H9 (cell line): ENCODE measurements at regions not wholly inside any gene's neighbourhood (a gene's known extent, or its start where the extent isn't known, plus 50 kb on each side); places are given as distances from the start of the nearest gene placed in this dataset.

ENCODE experiments used
- DNase-seq: peaks from one replicate; pipeline ENCODE4 v3.0.0-alpha.2; 2017
- H2AFZ ChIP-seq: one replicate; pipeline ENCODE4 v1.6.1; 2013; ENCODE audit warnings: mild to moderate bottlenecking, low read length, control low read depth, moderate library complexity
- H2AK5ac ChIP-seq: 2 replicates; pipeline ENCODE4 v1.6.1; 2013; ENCODE audit warnings: low read length, control low read depth, mixed read lengths; ENCODE audit not compliant: insufficient read length
- H2BK120ac ChIP-seq: one replicate; pipeline ENCODE4 v1.6.1; 2013; ENCODE audit warnings: low read depth, mild to moderate bottlenecking, low read length, control low read depth, inconsistent platforms; ENCODE audit not compliant: poor library complexity, severe bottlenecking
- H2BK12ac ChIP-seq: 2 replicates; pipeline ENCODE4 v1.6.1; 2013; ENCODE audit warnings: low read length, control low read depth, mixed read lengths, low read depth; ENCODE audit not compliant: insufficient read length
- H2BK15ac ChIP-seq: 2 replicates; pipeline ENCODE4 v1.6.1; 2013; ENCODE audit warnings: low read depth, low read length, control low read depth
- H2BK20ac ChIP-seq: one replicate; pipeline ENCODE4 v1.6.1; 2013; ENCODE audit warnings: low read depth, mild to moderate bottlenecking, low read length, control low read depth, inconsistent platforms; ENCODE audit not compliant: poor library complexity, severe bottlenecking
- H2BK5ac ChIP-seq: 2 replicates; pipeline ENCODE4 v1.6.1; 2013; ENCODE audit warnings: low read length, control low read depth, mixed read lengths; ENCODE audit not compliant: insufficient read length
- H3K14ac ChIP-seq: 2 replicates; pipeline ENCODE4 v1.6.1; 2013; ENCODE audit warnings: low read length, control low read depth; ENCODE audit not compliant: insufficient read depth
- H3K18ac ChIP-seq: 2 replicates; pipeline ENCODE4 v1.6.1; 2013; ENCODE audit warnings: low read depth, mild to moderate bottlenecking, mixed read lengths, low read length, control low read depth; ENCODE audit not compliant: insufficient read length
- H3K23ac ChIP-seq: 2 replicates; pipeline ENCODE4 v1.6.1; 2013; ENCODE audit warnings: low read length, control low read depth, mixed read lengths, low read depth; ENCODE audit not compliant: insufficient read length
- H3K23me2 ChIP-seq: 2 replicates; pipeline ENCODE4 v1.6.1; 2013; ENCODE audit warnings: low read depth, mild to moderate bottlenecking, mixed read lengths, low read length, control low read depth; ENCODE audit not compliant: insufficient read length, poor library complexity, severe bottlenecking
- H3K27ac ChIP-seq: 2 replicates; pipeline ENCODE4 v1.5.1; 2013; ENCODE audit warnings: low read length, control low read depth, mixed read lengths, low read depth; ENCODE audit not compliant: insufficient read length
- H3K27me3 ChIP-seq: 2 replicates; pipeline ENCODE4 v1.6.1; 2013; ENCODE audit warnings: low read length, control low read depth, inconsistent platforms; ENCODE audit not compliant: insufficient read depth
- H3K4ac ChIP-seq: 2 replicates; pipeline ENCODE4 v1.6.1; 2013; ENCODE audit warnings: low read depth, mild to moderate bottlenecking, control low read depth, inconsistent platforms, low read length, moderate library complexity
- H3K4me1 ChIP-seq: 2 replicates; pipeline ENCODE4 v1.6.1; 2013; ENCODE audit warnings: low read length, control low read depth, inconsistent platforms; ENCODE audit not compliant: insufficient read depth
- H3K4me2 ChIP-seq: 2 replicates; pipeline ENCODE4 v1.6.1; 2013; ENCODE audit warnings: low read length, control low read depth, mixed read lengths; ENCODE audit not compliant: insufficient read length, insufficient read depth
- H3K56ac ChIP-seq: 2 replicates; pipeline ENCODE4 v1.6.1; 2013; ENCODE audit warnings: low read depth, mild to moderate bottlenecking, mixed read lengths, low read length, control low read depth; ENCODE audit not compliant: insufficient read length
- H3K79me1 ChIP-seq: 2 replicates; pipeline ENCODE4 v1.6.1; 2013; ENCODE audit warnings: low read depth, mild to moderate bottlenecking, moderate library complexity, low read length, control low read depth, inconsistent platforms; ENCODE audit not compliant: insufficient read depth, poor library complexity, severe bottlenecking
- H3K79me2 ChIP-seq: 2 replicates; pipeline ENCODE4 v1.6.1; 2013; ENCODE audit warnings: low read length, control low read depth, inconsistent platforms; ENCODE audit not compliant: insufficient read depth
- H3K9ac ChIP-seq: 2 replicates; pipeline ENCODE4 v1.6.1; 2013; ENCODE audit warnings: low read length, control low read depth, mixed read lengths; ENCODE audit not compliant: insufficient read length; ENCODE audit errors: extremely low read depth
- H3K9me3 ChIP-seq: one replicate; pipeline ENCODE4 v1.6.1; 2013; ENCODE audit warnings: low read depth, low read length, inconsistent platforms; ENCODE audit not compliant: control insufficient read depth
- H3T11ph ChIP-seq: one replicate; pipeline ENCODE4 v1.6.1; 2013; ENCODE audit warnings: mild to moderate bottlenecking, low read length, control low read depth, inconsistent platforms
- H4K20me1 ChIP-seq: one replicate; pipeline ENCODE4 v1.6.1; 2013; ENCODE audit not compliant: control insufficient read depth, insufficient read length, insufficient read depth
- H4K5ac ChIP-seq: 2 replicates; pipeline ENCODE4 v1.6.1; 2013; ENCODE audit warnings: low read depth, mild to moderate bottlenecking, mixed read lengths, low read length, control low read depth; ENCODE audit not compliant: insufficient read length
- H4K8ac ChIP-seq: replicated peaks from 2 replicates; pipeline ENCODE4 v1.6.1; 2013; ENCODE audit warnings: low read length, control low read depth, mixed read lengths, low read depth; ENCODE audit not compliant: insufficient read length
- H4K91ac ChIP-seq: 2 replicates; pipeline ENCODE4 v1.6.1; 2013; ENCODE audit warnings: low read depth, mild to moderate bottlenecking, moderate library complexity, mixed read lengths, low read length, control low read depth; ENCODE audit not compliant: insufficient read length
- H3K27ac Mint-ChIP-seq, 3 experiments: 2 replicates in 2 of 3; 3 replicates in 1 of 3; pipeline ENCODE4 v1.8.0; 2020 to 2021; ENCODE audit warnings: mixed read lengths in 3 of 3, mild to moderate bottlenecking in 1 of 3, moderate library complexity in 1 of 3
- H3K27me3 Mint-ChIP-seq: 2 replicates; pipeline ENCODE4 v1.8.0; 2021; ENCODE audit warnings: low read depth, mild to moderate bottlenecking, moderate library complexity, mixed read lengths
- H3K36me3 Mint-ChIP-seq, 3 experiments: 2 replicates in 2 of 3; 3 replicates in 1 of 3; pipeline ENCODE4 v1.8.0; 2020 to 2021; ENCODE audit warnings: low read depth in 3 of 3, mixed read lengths in 3 of 3; ENCODE audit not compliant: insufficient read depth in 1 of 3
- H3K4me1 Mint-ChIP-seq, 2 experiments: 2 replicates each; pipeline ENCODE4 v1.8.0; 2020; ENCODE audit warnings: mixed read lengths in 2 of 2
- H3K4me3 Mint-ChIP-seq, 2 experiments: 2 replicates in 1 of 2; 3 replicates in 1 of 2; pipeline ENCODE4 v1.8.0; 2020 to 2021; ENCODE audit warnings: mild to moderate bottlenecking in 2 of 2, mixed read lengths in 2 of 2, moderate library complexity in 1 of 2
- H3K9me3 Mint-ChIP-seq, 2 experiments: 2 replicates in 1 of 2; 3 replicates in 1 of 2; pipeline ENCODE4 v1.8.0; 2020; ENCODE audit warnings: mild to moderate bottlenecking in 2 of 2, mixed read lengths in 2 of 2, moderate library complexity in 1 of 2
- CTCF ChIP-seq: fragments of 200-600 bp; sonication (generic); conservative IDR thresholded peaks from 3 replicates; pipeline ENCODE4 v1.8.0; 2021; ENCODE audit warnings: antibody characterized with exemption, mild to moderate bottlenecking
- WGBS: extraction: QIAGEN DNeasy Blood & Tissue Kit; methylation state at CpG from one replicate; pipeline ENCODE4 v1.1.7; 2013; ENCODE audit warnings: missing lambda C conversion rate, low lambda C conversion rate, mixed read lengths; ENCODE audit not compliant: insufficient read length; ENCODE audit errors: extremely low coverage; 5-methylcytosine and 5-hydroxymethylcytosine counted together

- Histone ChIP-seq H4K20me1 (no peaks in the 10 kb centered on the region), H2BK120ac (no peak overlapping the region), H3K27ac (no peak overlapping the region), H3K79me2 (no peaks in the 10 kb centered on the region), H3K9me3 (no peaks in the 10 kb centered on the region), H3K27me3 (no peaks in the 10 kb centered on the region), H2BK20ac (no peak overlapping the region), H3K4me1 (peaks cover 2% of the 10 kb centered on the region; the same call in 1 of the 2 replicates), H4K5ac (no peak overlapping the region), H2AK5ac (no peak overlapping the region), H2AFZ (no peak overlapping the region), H3K9ac (no peak overlapping the region), H3K4me2 (no peak overlapping the region), H2BK15ac (no peak overlapping the region), H3K56ac (no peak overlapping the region), H4K8ac (no peak overlapping the region), H2BK12ac (no peak overlapping the region), H3K14ac (no peak overlapping the region), H2BK5ac (no peak overlapping the region), H4K91ac (no peak overlapping the region), H3T11ph (no peak overlapping the region), H3K23ac (no peak overlapping the region), H3K23me2 (no peaks in the 10 kb centered on the region), H3K4ac (no peak overlapping the region), H3K79me1 (no peaks in the 10 kb centered on the region), H3K18ac (no peak overlapping the region)
- no peak for TF ChIP-seq CTCF
- H3K36me3 Mint-ChIP-seq = no peaks in the 10 kb centered on the region
- no peak overlapping the region for H3K4me3 Mint-ChIP-seq
- WGBS = no CpG with 5 or more reads among the region's 3 CpGs
- DNase-seq = no peak
- H3K27me3 Mint-ChIP-seq = peaks cover 2% of the 10 kb centered on the region; the same call in 1 of the 2 replicates
- no peaks in the 10 kb centered on the region for H3K9me3 Mint-ChIP-seq
- H3K4me1 Mint-ChIP-seq = peaks cover 31 to 34% of the 10 kb centered on the region in 2 experiments
- H3K27ac Mint-ChIP-seq = no peak overlapping the region
Observed at GRCh38 chr18:75556841-75557240, 129.3 kb upstream of the SMIM21 start.
